Body of pancreas (tissue), 4 donors: ENCODE measurements at regions not wholly inside any gene's neighbourhood (a gene's known extent, or its start where the extent isn't known, plus 50 kb on each side); places are given as distances from the start of the nearest gene placed in this dataset.

Source experiments
- POLR2A ChIP-seq, 3 donors: fragments of 450-650 bp; IDR thresholded peaks; one replicate each; pipeline ENCODE4 v1.6.1; 2016; ENCODE audit warnings: antibody characterized with exemption in 3 of 3, mild to moderate bottlenecking in 2 of 3
- TF ChIP-seq, protein P1 (sequence below), 7 experiments: fragments of 450-650 bp in 4 of 7; fragments of 200-600 bp in 3 of 7; sonication (generic) in 3 of 7; IDR thresholded peaks; one replicate each; pipeline ENCODE4 v1.5.1; 2016 to 2019; ENCODE audit warnings: antibody characterized with exemption in 7 of 7

DNA sequence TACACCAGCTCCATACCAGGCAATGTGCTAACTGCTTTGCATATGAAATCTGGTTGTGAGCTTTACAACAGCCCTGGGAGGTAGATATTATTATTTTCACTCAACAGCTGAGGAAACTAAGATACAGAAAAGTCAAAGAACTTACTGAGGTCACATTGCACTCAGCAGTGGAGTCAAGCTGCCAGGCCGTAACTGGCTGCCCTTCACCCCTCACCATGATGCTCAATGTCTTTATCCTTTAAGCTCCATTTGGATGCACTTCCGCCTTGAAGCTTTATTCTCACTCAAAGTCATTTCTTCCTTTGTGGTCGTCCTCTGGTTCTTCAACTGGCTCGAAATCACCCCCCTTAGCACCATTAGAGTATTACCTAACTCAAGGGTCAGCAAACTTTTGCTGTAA lies 81.7 kb upstream of the RALGPS2 start:
- TF ChIP-seq, protein P1, sequence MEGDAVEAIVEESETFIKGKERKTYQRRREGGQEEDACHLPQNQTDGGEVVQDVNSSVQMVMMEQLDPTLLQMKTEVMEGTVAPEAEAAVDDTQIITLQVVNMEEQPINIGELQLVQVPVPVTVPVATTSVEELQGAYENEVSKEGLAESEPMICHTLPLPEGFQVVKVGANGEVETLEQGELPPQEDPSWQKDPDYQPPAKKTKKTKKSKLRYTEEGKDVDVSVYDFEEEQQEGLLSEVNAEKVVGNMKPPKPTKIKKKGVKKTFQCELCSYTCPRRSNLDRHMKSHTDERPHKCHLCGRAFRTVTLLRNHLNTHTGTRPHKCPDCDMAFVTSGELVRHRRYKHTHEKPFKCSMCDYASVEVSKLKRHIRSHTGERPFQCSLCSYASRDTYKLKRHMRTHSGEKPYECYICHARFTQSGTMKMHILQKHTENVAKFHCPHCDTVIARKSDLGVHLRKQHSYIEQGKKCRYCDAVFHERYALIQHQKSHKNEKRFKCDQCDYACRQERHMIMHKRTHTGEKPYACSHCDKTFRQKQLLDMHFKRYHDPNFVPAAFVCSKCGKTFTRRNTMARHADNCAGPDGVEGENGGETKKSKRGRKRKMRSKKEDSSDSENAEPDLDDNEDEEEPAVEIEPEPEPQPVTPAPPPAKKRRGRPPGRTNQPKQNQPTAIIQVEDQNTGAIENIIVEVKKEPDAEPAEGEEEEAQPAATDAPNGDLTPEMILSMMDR (IDR thresholded peaks at IDR 0.05), result no peak
- no peak for TF ChIP-seq POLR2A (IDR thresholded peaks at IDR 0.05)
